Ascending aorta (tissue), 2 donors: ENCODE measurements at regions not wholly inside any gene's neighbourhood (a gene's known extent, or its start where the extent isn't known, plus 50 kb on each side); places are given as distances from the start of the nearest gene placed in this dataset.

Source experiments
- DNase-seq, 2 donors: peaks; one replicate each; pipeline ENCODE4 v3.0.0-alpha.2; 2019; ENCODE audit warnings: low spot score in 2 of 2
- H3K27ac ChIP-seq, 2 donors: fragments of 200-600 bp; sonication (generic); one replicate each; pipeline ENCODE4 v1.5.1; 2016 to 2017; ENCODE audit warnings: mild to moderate bottlenecking in 1 of 2
- H3K27me3 ChIP-seq: fragments of 200-600 bp; sonication (generic); one replicate; pipeline ENCODE4 v1.5.1; 2017
- H3K36me3 ChIP-seq, 2 donors: fragments of 200-600 bp; sonication (generic); one replicate each; pipeline ENCODE4 v1.5.1; 2016
- H3K4me1 ChIP-seq, 2 donors: fragments of 200-600 bp; sonication (generic); one replicate each; pipeline ENCODE4 v1.5.1; 2016 to 2017; ENCODE audit warnings: mild to moderate bottlenecking in 1 of 2
- H3K4me3 ChIP-seq, 2 donors: fragments of 200-600 bp; sonication (generic); one replicate each; pipeline ENCODE4 v1.5.1; 2016 to 2017; ENCODE audit warnings: mild to moderate bottlenecking in 1 of 2
- H3K9me3 ChIP-seq, 2 donors: fragments of 200-600 bp; sonication (generic); one replicate each; pipeline ENCODE4 v1.5.1; 2016
- CTCF ChIP-seq, 3 experiments: fragments of 200-600 bp in 2 of 3; fragments of 450-650 bp in 1 of 3; sonication (generic) in 2 of 3; IDR thresholded peaks; one replicate each; pipeline ENCODE4 v1.5.1; 2016 to 2019; ENCODE audit warnings: antibody characterized with exemption in 3 of 3, mild to moderate bottlenecking in 1 of 3, moderate library complexity in 1 of 3
- intact Hi-C: fragments of 100-400 bp; cut with DNase I; formaldehyde crosslinking; loops from one replicate; pipeline ENCODE4 v1.15.1; 2023

GRCh38 chr19:14318873-14319272 is 62.4 kb upstream of the ADGRE5 start:
- no peak for TF ChIP-seq CTCF (IDR thresholded peaks at IDR 0.05)
- DNase-seq, result no peak
- Histone ChIP-seq H3K27ac (no peak overlapping the region), H3K27me3 (no peaks in the 10 kb centered on the region), H3K4me1 (no peaks in the 10 kb centered on the region), H3K36me3 (no peaks in the 10 kb centered on the region), H3K9me3 (peaks cover 3% of the 10 kb centered on the region in 2 donors), H3K4me3 (no peak overlapping the region)
- intact Hi-C loops, result no loop called here

- no peak overlapping the region for H3K4me3 ChIP-seq
- no peak for TF ChIP-seq CTCF (IDR thresholded peaks at IDR 0.05)
- H3K4me1 ChIP-seq, result no peaks in the 10 kb centered on the region
- intact Hi-C loops, result no loop called here
- H3K27ac ChIP-seq, result no peak overlapping the region
- DNase-seq, result no peak
- peaks cover 3% of the 10 kb centered on the region in 2 donors for H3K9me3 ChIP-seq
- no peaks in the 10 kb centered on the region for H3K36me3 ChIP-seq
- no peaks in the 10 kb centered on the region for H3K27me3 ChIP-seq
Measured at GRCh38 chr19:14317157-14317556, 64.1 kb upstream of the ADGRE5 start.

- Histone ChIP-seq H3K9me3 (peaks cover 3% of the 10 kb centered on the region in 2 donors), H3K4me1 (no peaks in the 10 kb centered on the region), H3K36me3 (no peaks in the 10 kb centered on the region), H3K27ac (no peak overlapping the region), H3K27me3 (no peaks in the 10 kb centered on the region), H3K4me3 (no peak overlapping the region)
- intact Hi-C loops, result no loop called here
- no peak for DNase-seq
- no peak for TF ChIP-seq CTCF (IDR thresholded peaks at IDR 0.05)
Measured at GRCh38 chr19:14315433-14315832, 65.8 kb upstream of the ADGRE5 start.

GRCh38 chr19:14310055-14310454 is 71.2 kb upstream of the ADGRE5 start:
- no peak for TF ChIP-seq CTCF (IDR thresholded peaks at IDR 0.05)
- Histone ChIP-seq H3K36me3 (no peaks in the 10 kb centered on the region), H3K27ac (no peak overlapping the region), H3K4me1 (no peaks in the 10 kb centered on the region), H3K9me3 (no peaks in the 10 kb centered on the region), H3K4me3 (no peak overlapping the region), H3K27me3 (no peaks in the 10 kb centered on the region)
- DNase-seq, result no peak
- intact Hi-C loops, result no loop called here

GRCh38 chr19:14305706-14306105 is 75.5 kb upstream of the ADGRE5 start:
- Histone ChIP-seq H3K4me3 (no peak overlapping the region), H3K36me3 (no peaks in the 10 kb centered on the region), H3K27ac (no peak overlapping the region), H3K4me1 (no peaks in the 10 kb centered on the region), H3K27me3 (no peaks in the 10 kb centered on the region), H3K9me3 (no peaks in the 10 kb centered on the region)
- no peak for TF ChIP-seq CTCF (IDR thresholded peaks at IDR 0.05)
- intact Hi-C loops, result no loop called here
- DNase-seq, result no peak

- no peak overlapping the region for H3K4me3 ChIP-seq
- TF ChIP-seq CTCF (IDR thresholded peaks at IDR 0.05), result no peak
- no peaks in the 10 kb centered on the region for H3K36me3 ChIP-seq
- no peaks in the 10 kb centered on the region for H3K4me1 ChIP-seq
- no peak overlapping the region for H3K27ac ChIP-seq
- DNase-seq, result no peak
- H3K27me3 ChIP-seq, result no peaks in the 10 kb centered on the region
- H3K9me3 ChIP-seq, result no peaks in the 10 kb centered on the region
- intact Hi-C loops, result no loop called here
Measured at GRCh38 chr19:14301150-14301549, 80.1 kb upstream of the ADGRE5 start.
